Thyroid gland (tissue), 4 donors: ENCODE measurements at regions not wholly inside any gene's neighbourhood (a gene's known extent, or its start where the extent isn't known, plus 50 kb on each side); places are given as distances from the start of the nearest gene placed in this dataset.

ENCODE experiments used
- DNase-seq, 2 donors: peaks; one replicate each; pipeline ENCODE4 v3.0.0-alpha.2; 2019
- H3K27ac ChIP-seq, 3 donors: fragments of 200-600 bp; sonication (generic); 1 replicate in 2 of 3; 2 replicates in 1 of 3; pipeline ENCODE4 v1.5.1; 2016 to 2019; ENCODE audit warnings: mild to moderate bottlenecking in 1 of 3, moderate library complexity in 1 of 3
- H3K27me3 ChIP-seq: fragments of 200-600 bp; sonication (generic); one replicate; pipeline ENCODE4 v1.5.1; 2019
- H3K36me3 ChIP-seq, 2 donors: fragments of 200-600 bp; sonication (generic); one replicate each; pipeline ENCODE4 v1.5.1; 2016 to 2019
- H3K4me1 ChIP-seq, 2 donors: fragments of 200-600 bp; sonication (generic); one replicate each; pipeline ENCODE4 v1.5.1; 2017 to 2019
- H3K4me3 ChIP-seq, 3 donors: fragments of 200-600 bp; sonication (generic); replicated peaks in 1 of 3; 1 replicate in 2 of 3; 2 replicates in 1 of 3; pipeline ENCODE4 v1.5.1; 2016; ENCODE audit warnings: mild to moderate bottlenecking in 1 of 3
- H3K9me3 ChIP-seq: fragments of 200-600 bp; sonication (generic); one replicate; pipeline ENCODE4 v1.5.1; 2017
- POLR2A ChIP-seq, 2 donors: fragments of 450-650 bp; IDR thresholded peaks; one replicate each; pipeline ENCODE4 v1.6.1; 2017; ENCODE audit warnings: antibody characterized with exemption in 2 of 2, mild to moderate bottlenecking in 2 of 2, moderate library complexity in 1 of 2
- WGBS, 2 donors: methylation state at CpG; one replicate each; pipeline ENCODE4 v1.1.5; 2017; 5-methylcytosine and 5-hydroxymethylcytosine counted together
- intact Hi-C: fragments of 100-400 bp; cut with DNase I; formaldehyde crosslinking; loops from one replicate; pipeline ENCODE4 v1.15.1; 2023
- TF ChIP-seq, protein P1 (sequence below), 6 experiments: fragments of 200-600 bp in 3 of 6; fragments of 450-650 bp in 3 of 6; sonication (generic) in 3 of 6; IDR thresholded peaks; one replicate each; pipeline ENCODE4 v1.5.1; 2016 to 2019; ENCODE audit warnings: antibody characterized with exemption in 6 of 6, mild to moderate bottlenecking in 2 of 6, inconsistent platforms in 1 of 6, moderate library complexity in 1 of 6

DNA sequence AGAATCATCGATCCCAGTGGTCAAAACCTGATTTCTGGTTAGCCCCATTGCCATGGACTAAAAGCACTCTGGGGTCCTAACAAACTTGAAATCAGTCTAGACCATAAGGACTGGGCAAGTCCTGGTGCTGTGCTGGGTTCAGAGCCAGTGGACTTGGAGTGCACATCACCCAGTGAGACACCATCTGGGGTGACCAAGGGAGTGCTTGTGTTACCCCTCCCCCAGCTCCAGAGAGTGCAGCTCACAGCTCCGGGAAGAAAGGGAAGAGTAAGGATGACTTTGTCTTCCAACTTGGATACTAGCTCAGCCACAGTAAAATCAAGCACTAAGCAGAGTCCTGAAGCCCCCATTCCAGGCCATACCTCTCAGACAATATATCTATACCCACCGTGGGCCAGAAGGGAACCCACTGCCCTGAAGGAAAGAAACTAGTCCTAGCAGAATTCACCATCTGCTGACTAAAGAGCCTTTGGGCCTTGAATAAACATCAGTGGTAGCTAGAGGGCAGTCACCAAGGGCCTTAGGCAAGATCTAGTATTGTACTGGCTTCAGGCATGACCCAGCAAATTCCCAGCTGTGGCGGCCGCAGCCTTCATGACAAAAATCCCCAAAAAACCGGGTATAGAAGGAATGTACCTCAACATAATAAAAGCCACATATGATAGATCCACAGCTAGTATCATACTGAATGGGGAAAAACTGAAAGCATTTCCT, 153.5 kb upstream of the OGFRL1 start:
- intact Hi-C loops, result no loop called here
- H3K27ac ChIP-seq, result no peak overlapping the region
- no peaks in the 10 kb centered on the region for H3K4me1 ChIP-seq
- TF ChIP-seq, protein P1, sequence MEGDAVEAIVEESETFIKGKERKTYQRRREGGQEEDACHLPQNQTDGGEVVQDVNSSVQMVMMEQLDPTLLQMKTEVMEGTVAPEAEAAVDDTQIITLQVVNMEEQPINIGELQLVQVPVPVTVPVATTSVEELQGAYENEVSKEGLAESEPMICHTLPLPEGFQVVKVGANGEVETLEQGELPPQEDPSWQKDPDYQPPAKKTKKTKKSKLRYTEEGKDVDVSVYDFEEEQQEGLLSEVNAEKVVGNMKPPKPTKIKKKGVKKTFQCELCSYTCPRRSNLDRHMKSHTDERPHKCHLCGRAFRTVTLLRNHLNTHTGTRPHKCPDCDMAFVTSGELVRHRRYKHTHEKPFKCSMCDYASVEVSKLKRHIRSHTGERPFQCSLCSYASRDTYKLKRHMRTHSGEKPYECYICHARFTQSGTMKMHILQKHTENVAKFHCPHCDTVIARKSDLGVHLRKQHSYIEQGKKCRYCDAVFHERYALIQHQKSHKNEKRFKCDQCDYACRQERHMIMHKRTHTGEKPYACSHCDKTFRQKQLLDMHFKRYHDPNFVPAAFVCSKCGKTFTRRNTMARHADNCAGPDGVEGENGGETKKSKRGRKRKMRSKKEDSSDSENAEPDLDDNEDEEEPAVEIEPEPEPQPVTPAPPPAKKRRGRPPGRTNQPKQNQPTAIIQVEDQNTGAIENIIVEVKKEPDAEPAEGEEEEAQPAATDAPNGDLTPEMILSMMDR (IDR thresholded peaks at IDR 0.05), result no peak
- TF ChIP-seq POLR2A (IDR thresholded peaks at IDR 0.05), result no peak
- H3K36me3 ChIP-seq, result no peaks in the 10 kb centered on the region
- DNase-seq, result no peak
- no peaks in the 10 kb centered on the region for H3K9me3 ChIP-seq
- 80 to 84% methylated on average over 6 of the region's 6 CpGs for WGBS, 2 donors
- H3K4me3 ChIP-seq, result no peak overlapping the region
- no peaks in the 10 kb centered on the region for H3K27me3 ChIP-seq

DNA sequence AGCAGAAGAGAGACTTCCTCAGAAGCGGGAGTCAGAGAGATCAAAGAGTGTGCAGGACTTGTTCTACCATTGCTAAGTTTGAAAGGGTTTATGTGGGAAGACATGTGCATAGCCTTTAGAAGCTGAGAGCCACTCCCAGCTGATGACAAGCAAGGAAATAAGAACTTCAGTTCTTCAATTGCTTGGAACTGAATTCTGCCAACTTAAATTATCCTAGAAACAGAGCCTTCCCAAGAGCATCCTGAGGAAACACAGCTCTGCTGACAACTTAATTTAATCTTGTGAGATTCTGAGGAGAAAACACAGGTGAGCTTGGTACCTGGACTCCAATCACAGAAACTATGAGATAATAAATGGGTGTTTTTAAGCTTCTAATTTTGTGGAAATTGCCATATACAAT, 150.6 kb upstream of the OGFRL1 start:
- intact Hi-C loops, result no loop called here
- WGBS, 2 donors, result 74 to 85% methylated on average over 1 of the region's 1 CpG
- Histone ChIP-seq H3K4me3 (no peak overlapping the region), H3K36me3 (no peaks in the 10 kb centered on the region), H3K27me3 (no peaks in the 10 kb centered on the region), H3K9me3 (no peaks in the 10 kb centered on the region), H3K27ac (no peak overlapping the region), H3K4me1 (no peaks in the 10 kb centered on the region)
- no peak for DNase-seq
- TF ChIP-seq POLR2A (IDR thresholded peaks at IDR 0.05), result no peak
- TF ChIP-seq, protein P1 (IDR thresholded peaks at IDR 0.05), result no peak

DNA sequence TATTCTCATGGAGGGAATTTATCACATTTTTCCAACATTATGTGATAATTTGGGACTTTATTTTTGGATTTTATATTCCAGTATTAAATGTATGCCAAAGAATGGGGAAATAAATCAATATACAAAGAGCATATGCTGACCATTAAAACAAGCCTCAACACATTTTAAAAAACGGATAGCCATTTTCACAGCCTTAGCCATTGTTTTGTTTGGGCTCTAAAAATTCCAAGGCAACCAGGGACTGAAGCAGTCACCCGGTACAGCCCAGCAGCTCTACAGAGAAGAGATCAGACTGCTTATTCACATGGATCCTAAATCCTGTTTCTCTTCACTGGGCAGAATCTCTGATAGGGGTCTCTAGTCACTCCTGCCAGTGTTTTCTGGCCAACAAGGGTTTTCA, 150.2 kb upstream of the OGFRL1 start:
- Histone ChIP-seq H3K36me3 (no peaks in the 10 kb centered on the region), H3K4me1 (no peaks in the 10 kb centered on the region), H3K4me3 (no peak overlapping the region), H3K27ac (no peak overlapping the region), H3K27me3 (no peaks in the 10 kb centered on the region), H3K9me3 (no peaks in the 10 kb centered on the region)
- TF ChIP-seq POLR2A (IDR thresholded peaks at IDR 0.05), result no peak
- WGBS, 2 donors, result 18 to 27% methylated on average over 2 of the region's 2 CpGs
- intact Hi-C loops, result no loop called here
- no peak for DNase-seq

DNA sequence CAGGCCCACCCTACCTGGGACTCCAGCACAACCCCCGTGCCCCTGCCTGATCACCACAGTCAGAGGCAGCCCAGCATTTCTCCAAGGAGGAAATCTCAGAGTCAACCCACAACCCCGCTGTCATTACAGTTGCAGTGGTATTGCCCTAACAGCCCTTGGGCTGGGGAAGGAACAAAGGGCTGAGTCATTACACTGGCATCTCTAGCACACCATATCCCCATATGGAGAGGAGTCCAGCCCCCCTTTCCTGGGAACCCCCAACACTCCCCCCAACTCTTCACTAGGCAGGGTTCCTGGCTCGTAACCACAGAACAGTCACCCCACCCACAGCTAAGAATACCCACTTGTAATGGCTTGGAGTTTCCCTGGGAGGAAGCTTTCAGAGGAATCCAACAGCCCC, 149.4 kb upstream of the OGFRL1 start:
- Histone ChIP-seq H3K36me3 (no peaks in the 10 kb centered on the region), H3K4me1 (no peaks in the 10 kb centered on the region), H3K9me3 (no peaks in the 10 kb centered on the region), H3K27me3 (no peaks in the 10 kb centered on the region), H3K4me3 (no peak overlapping the region), H3K27ac (no peak overlapping the region)
- no peak for TF ChIP-seq POLR2A (IDR thresholded peaks at IDR 0.05)
- TF ChIP-seq, protein P1 (IDR thresholded peaks at IDR 0.05), result no peak
- 86 to 89% methylated on average over 3 of the region's 3 CpGs for WGBS, 2 donors
- intact Hi-C loops, result no loop called here
- DNase-seq, result no peak

DNA sequence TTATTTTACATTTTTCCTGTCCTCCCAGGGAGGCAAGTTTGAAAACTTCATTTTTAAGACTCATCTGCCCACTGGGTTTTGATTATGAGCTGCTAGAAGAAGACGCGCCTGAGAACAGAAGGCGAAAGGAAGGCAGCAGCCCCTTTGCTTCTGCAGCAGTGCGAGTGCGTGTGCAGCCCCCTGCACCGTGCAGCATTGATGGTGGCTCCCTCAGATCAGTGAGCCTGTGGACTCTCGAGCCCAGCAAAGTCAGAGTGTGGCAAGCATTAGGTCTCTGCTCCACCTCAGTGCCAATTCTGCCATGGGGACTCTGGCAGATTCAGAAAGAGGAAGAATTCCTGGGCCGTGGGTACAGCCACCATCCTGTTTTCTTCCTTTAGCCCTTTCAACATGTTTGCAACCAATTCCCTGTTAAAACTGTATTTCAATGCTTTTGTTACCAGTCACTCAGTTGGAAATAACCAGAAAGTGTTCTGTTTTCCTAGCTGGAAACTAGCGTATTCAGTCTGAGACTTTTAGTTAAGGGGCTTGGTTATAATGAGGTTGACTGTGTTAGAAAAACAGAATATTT, 134.8 kb upstream of the OGFRL1 start:
- no peak for DNase-seq
- WGBS, 2 donors, result 79% methylated on average over 9 of the region's 9 CpGs
- no peaks in the 10 kb centered on the region for H3K9me3 ChIP-seq
- H3K4me3 ChIP-seq, result no peak overlapping the region
- H3K4me1 ChIP-seq, result no peaks in the 10 kb centered on the region
- H3K36me3 ChIP-seq, result no peaks in the 10 kb centered on the region
- TF ChIP-seq POLR2A (IDR thresholded peaks at IDR 0.05), result no peak
- TF ChIP-seq, protein P1 (IDR thresholded peaks at IDR 0.05), result no peak
- no peak overlapping the region for H3K27ac ChIP-seq
- H3K27me3 ChIP-seq, result no peaks in the 10 kb centered on the region
- intact Hi-C loops, result no loop called here
